ENCODE measurements at regions not wholly inside any gene's neighbourhood (a gene's known extent, or its start where the extent isn't known, plus 50 kb on each side); places are given as distances from the start of the nearest gene placed in this dataset.
"Not testable (repeated sequence)": the region's sequence is repeated elsewhere in the genome, so short reads cannot be mapped to it uniquely, and the experiment has no call there.

GRCh38 chr14:56064513-56064912 lies 53.7 kb upstream of the PELI2 start:
- Histone ChIP-seq H3K27me3 (ENCODE audit: control insufficient read depth, insufficient read depth, low read length) (no peaks in the 10 kb centered on the region), H3K4me1 (ENCODE audit: control insufficient read depth, extremely low read depth, insufficient read depth, low read length) (no peaks in the 10 kb centered on the region), H3K4me3 (replicated peaks in 1 of 4; ENCODE audit: control extremely low read depth in 1 of 4, insufficient read depth in 1 of 4, low read depth in 3 of 4, low read length in 4 of 4) (no peak overlapping the region), H3K79me2 (ENCODE audit: control insufficient read depth, insufficient read depth, low read length) (no peaks in the 10 kb centered on the region), H2AFZ (ENCODE audit: low read length) (no peak overlapping the region), H3K4me2 (ENCODE audit: extremely low read depth, insufficient read depth, low read length) (no peak overlapping the region), H3K27ac (ENCODE audit: insufficient read depth, low read length) (no peak overlapping the region), H3K36me3 (ENCODE audit: control insufficient read depth, insufficient read depth, low read length) (no peaks in the 10 kb centered on the region), H3K9me3 (ENCODE audit: control insufficient read depth, insufficient read depth, low read depth, low read length) (no peaks in the 10 kb centered on the region), H3K9ac (ENCODE audit: insufficient read depth, low read length) (no peak overlapping the region), H4K20me1 (ENCODE audit: control insufficient read depth, extremely low read depth, insufficient read depth, low read length) (no peaks in the 10 kb centered on the region)
- DNase-seq (ENCODE audit: low read depth in 2 of 2) = no peak
- no peak for TF ChIP-seq CTCF (conservative IDR thresholded peaks at IDR 0.05 in 1 of 2, IDR thresholded peaks at IDR 0.05 in 1 of 2; ENCODE audit: low read depth in 1 of 2, low read length in 2 of 2)
- no peak for TF ChIP-seq EZH2 (IDR thresholded peaks at IDR 0.05; ENCODE audit: low read length, missing control alignments)

GRCh38 chr14:56065199-56065598 lies 53.0 kb upstream of the PELI2 start:
- H2AFZ ChIP-seq (ENCODE audit: low read length); H4K20me1 ChIP-seq (ENCODE audit: control insufficient read depth, extremely low read depth, insufficient read depth, low read length); DNase-seq (ENCODE audit: low read depth in 2 of 2); H3K9me3 ChIP-seq (ENCODE audit: control insufficient read depth, insufficient read depth, low read depth, low read length); H3K9ac ChIP-seq (ENCODE audit: insufficient read depth, low read length); H3K27me3 ChIP-seq (ENCODE audit: control insufficient read depth, insufficient read depth, low read length); H3K36me3 ChIP-seq (ENCODE audit: control insufficient read depth, insufficient read depth, low read length); H3K27ac ChIP-seq (ENCODE audit: insufficient read depth, low read length); H3K79me2 ChIP-seq (ENCODE audit: control insufficient read depth, insufficient read depth, low read length); H3K4me1 ChIP-seq (ENCODE audit: control insufficient read depth, extremely low read depth, insufficient read depth, low read length); H3K4me2 ChIP-seq (ENCODE audit: extremely low read depth, insufficient read depth, low read length); H3K4me3 ChIP-seq (replicated peaks in 1 of 4; ENCODE audit: control extremely low read depth in 1 of 4, insufficient read depth in 1 of 4, low read depth in 3 of 4, low read length in 4 of 4): not testable (repeated sequence)

- Histone ChIP-seq H3K79me2 (ENCODE audit: control insufficient read depth, insufficient read depth, low read length) (no peaks in the 10 kb centered on the region), H3K27me3 (ENCODE audit: control insufficient read depth, insufficient read depth, low read length) (no peaks in the 10 kb centered on the region), H3K4me2 (ENCODE audit: extremely low read depth, insufficient read depth, low read length) (no peak overlapping the region), H4K20me1 (ENCODE audit: control insufficient read depth, extremely low read depth, insufficient read depth, low read length) (no peaks in the 10 kb centered on the region), H3K4me3 (replicated peaks in 1 of 4; ENCODE audit: control extremely low read depth in 1 of 4, insufficient read depth in 1 of 4, low read depth in 3 of 4, low read length in 4 of 4) (no peak overlapping the region), H3K4me1 (ENCODE audit: control insufficient read depth, extremely low read depth, insufficient read depth, low read length) (no peaks in the 10 kb centered on the region), H3K9me3 (ENCODE audit: control insufficient read depth, insufficient read depth, low read depth, low read length) (no peaks in the 10 kb centered on the region), H3K27ac (ENCODE audit: insufficient read depth, low read length) (no peak overlapping the region), H2AFZ (ENCODE audit: low read length) (no peak overlapping the region), H3K9ac (ENCODE audit: insufficient read depth, low read length) (no peak overlapping the region), H3K36me3 (ENCODE audit: control insufficient read depth, insufficient read depth, low read length) (no peaks in the 10 kb centered on the region)
- no peak for DNase-seq (ENCODE audit: low read depth in 2 of 2)
- TF ChIP-seq CTCF (conservative IDR thresholded peaks at IDR 0.05 in 1 of 2, IDR thresholded peaks at IDR 0.05 in 1 of 2; ENCODE audit: low read depth in 1 of 2, low read length in 2 of 2) = no peak
- TF ChIP-seq EZH2 (IDR thresholded peaks at IDR 0.05; ENCODE audit: low read length, missing control alignments) = no peak
These were observed 52.5 kb upstream of the PELI2 start for GRCh38 chr14:56065621-56066290.
